Activated CD4-positive, alpha-beta T cell treated with anti-CD3 and anti-CD28 coated beads for 48 hours (primary cell): ENCODE measurements at regions not wholly inside any gene's neighbourhood (a gene's known extent, or its start where the extent isn't known, plus 50 kb on each side); places are given as distances from the start of the nearest gene placed in this dataset.

ENCODE experiments used
- DNase-seq: peaks from one replicate; pipeline ENCODE4 v3.0.0-alpha.2; 2020

- no peak for DNase-seq
These were observed 145.4 kb upstream of the BTBD3 start for GRCh38 chr20:11772226-11772730.

DNA sequence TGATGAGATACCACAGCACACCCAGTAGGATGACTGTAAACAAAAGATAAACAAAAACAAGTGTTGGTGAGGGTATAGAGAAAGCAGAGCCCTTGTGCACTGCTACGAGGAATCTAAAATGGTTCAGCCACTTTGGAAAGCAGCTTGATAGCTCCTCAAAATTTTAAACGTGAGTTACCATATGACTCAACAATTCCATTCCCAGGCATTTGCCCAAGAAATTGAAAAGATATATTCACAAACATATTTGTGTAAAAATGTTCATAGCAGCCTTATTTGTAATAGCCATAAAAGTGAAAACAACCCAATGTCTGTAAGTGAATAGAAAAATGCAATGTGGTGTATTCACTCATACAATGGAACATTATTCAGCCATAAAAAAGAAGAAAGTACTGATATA, 141.0 kb upstream of the BTBD3 start:
- DNase-seq: no peak

- no peak for DNase-seq
These were observed 140.1 kb upstream of the BTBD3 start for GRCh38 chr20:11777387-11778205.

DNA sequence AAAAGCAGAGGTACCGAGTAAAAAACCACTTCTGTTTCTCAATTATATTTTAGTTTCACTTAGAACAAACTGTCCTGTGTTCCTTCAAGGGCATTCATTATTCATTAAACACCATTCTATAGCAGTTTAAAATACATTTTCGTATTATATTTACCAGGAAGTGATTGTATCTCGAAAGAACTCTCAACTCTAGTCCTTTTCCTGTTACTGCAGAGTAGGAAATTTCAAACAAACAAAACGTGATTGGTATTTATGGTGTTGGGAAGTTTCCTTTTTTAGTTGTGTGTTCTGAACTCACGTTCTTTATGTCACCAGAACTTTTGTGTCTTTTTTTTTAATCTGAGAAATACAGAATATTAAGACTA, 139.5 kb upstream of the BTBD3 start:
- no peak for DNase-seq

- no peak for DNase-seq
These were observed 136.8 kb upstream of the BTBD3 start for GRCh38 chr20:11780765-11781369.

GRCh38 chr20:11783102-11783850, 134.4 kb upstream of the BTBD3 start:
- DNase-seq: no peak

DNA sequence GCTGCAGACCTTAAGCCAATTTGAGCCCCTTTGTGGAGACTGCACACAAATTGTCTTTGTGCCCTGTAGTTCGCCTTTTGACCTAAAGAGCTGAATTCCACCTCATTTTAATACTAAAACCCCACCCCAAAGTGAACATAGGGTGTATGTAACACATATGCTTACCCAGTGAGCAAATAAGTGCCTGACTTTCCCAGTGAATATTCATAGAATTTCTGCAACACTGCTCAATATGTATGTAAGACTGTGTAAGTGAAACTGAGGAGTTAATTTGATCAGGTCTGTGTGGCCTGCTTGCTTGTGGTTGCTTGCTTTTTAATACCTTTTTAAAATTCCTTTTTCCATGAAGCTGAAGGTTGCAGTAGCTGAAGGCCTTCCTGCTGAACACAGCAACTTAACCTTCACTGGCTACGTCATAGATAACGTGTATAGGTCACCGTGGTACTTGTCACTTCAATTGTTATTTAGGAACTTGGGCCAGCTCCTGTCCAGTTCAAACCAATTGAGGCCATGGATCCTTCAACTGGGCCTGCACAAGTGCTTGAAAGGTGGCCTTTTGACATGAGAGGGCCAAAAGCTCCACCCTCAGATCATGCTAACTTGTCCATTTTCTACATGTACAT, 131.7 kb upstream of the BTBD3 start:
- no peak for DNase-seq

DNA sequence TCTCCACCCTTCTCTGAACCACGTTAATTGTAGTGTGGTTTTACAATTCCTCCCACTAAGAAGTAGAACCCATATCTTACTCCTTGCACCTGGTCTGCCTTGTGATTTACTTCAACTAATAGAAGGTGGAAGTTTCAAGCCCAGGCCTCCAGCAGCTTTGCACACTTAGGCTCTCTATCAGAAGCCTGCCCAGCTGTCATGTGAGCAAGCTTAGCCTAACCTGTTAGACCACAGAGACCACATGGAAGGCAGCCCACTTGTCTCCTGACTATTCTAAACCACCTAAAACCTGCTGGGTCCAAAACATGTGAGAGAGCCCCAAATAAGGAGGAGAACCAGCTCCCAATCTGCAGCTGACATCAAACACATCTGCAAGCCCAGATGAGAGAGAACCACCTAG, 127.6 kb upstream of the BTBD3 start:
- DNase-seq: no peak

- no peak for DNase-seq
These were observed 126.4 kb upstream of the BTBD3 start for GRCh38 chr20:11791316-11791715.

DNA sequence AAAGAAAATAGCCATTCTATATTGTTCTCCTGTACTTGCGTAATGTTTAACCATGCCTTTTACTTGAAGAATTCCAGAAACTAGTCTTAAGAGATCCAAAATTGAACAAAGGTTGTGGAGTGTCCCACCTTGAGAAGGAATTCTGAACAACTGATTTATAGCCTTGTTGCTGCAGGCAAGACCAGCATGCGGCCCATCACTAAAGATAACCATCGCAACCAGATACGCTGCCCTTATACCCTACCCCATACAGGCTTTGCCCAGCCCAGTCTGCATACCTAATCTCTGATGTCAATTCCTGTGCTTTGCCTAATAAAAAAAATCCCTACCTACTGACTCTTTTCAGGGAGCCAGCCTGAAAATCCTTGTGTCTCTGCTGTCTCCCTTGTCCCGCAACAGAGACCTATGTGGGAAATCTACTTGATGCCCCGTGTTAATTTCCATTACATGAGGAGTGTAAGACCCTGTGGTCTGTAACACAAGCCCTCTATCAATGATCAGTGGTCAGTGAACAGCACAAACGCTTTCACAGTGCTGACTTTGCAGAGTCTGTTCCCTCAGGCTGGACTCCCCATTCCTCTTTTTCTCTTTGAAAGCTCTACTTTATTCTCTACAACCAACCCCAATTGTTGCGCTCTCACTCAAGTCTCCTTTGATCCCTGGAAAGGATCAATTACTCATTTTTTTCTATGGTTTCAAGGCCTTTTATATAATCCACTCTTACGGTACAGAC, 125.7 kb upstream of the BTBD3 start:
- no peak for DNase-seq

GRCh38 chr20:11792568-11792953, 125.1 kb upstream of the BTBD3 start:
- no peak for DNase-seq

GRCh38 chr20:11794525-11794924, 123.2 kb upstream of the BTBD3 start:
- DNase-seq: no peak

DNA sequence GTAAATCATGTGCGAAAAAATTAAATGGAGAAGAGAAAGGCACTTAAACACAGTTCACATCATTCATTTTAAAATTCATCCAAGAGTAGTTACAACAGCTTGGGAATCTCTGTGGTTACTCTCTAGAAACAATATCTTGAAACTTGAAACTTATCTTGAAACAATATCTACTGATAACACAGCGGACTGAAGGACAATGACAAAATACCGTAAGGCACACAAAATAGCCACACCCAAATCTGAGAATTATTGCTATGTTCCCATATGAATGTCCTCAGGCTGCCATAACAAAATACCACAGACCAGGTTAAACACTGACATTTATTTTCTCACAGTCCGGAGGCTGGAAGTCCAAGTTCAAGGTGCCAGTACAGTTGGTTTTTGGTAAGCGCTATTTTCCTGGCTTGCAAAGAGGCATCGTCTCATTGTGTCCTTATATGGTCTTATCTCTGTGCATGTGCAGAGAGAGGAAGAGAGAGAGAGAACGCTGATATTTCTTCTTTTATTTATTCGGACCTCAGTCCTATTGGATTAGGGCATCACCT, 122.5 kb upstream of the BTBD3 start:
- DNase-seq: no peak

GRCh38 chr20:11796026-11796425, 121.7 kb upstream of the BTBD3 start:
- DNase-seq: no peak

DNA sequence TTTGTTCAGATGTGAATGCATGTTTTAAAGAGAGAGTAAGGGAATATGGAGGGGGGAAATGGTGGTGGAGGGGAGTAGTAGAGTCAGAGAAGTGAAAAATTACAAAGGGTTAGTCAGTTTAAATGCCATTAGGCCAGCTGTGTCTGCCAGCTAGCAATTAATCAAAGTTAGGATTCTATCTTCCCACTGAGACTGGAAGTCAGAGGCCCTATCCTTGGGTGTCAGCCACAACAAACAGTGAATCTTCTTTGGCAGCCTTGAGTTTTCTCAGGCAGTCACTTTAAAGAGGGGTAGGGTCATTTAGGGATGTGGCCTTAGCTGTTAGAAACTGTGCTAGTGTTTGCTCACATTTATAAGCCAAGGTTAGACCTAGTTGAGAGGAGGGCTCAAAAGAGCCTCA, 120.5 kb upstream of the BTBD3 start:
- no peak for DNase-seq

- no peak for DNase-seq
These were observed 118.4 kb upstream of the BTBD3 start for GRCh38 chr20:11799281-11799684.

DNA sequence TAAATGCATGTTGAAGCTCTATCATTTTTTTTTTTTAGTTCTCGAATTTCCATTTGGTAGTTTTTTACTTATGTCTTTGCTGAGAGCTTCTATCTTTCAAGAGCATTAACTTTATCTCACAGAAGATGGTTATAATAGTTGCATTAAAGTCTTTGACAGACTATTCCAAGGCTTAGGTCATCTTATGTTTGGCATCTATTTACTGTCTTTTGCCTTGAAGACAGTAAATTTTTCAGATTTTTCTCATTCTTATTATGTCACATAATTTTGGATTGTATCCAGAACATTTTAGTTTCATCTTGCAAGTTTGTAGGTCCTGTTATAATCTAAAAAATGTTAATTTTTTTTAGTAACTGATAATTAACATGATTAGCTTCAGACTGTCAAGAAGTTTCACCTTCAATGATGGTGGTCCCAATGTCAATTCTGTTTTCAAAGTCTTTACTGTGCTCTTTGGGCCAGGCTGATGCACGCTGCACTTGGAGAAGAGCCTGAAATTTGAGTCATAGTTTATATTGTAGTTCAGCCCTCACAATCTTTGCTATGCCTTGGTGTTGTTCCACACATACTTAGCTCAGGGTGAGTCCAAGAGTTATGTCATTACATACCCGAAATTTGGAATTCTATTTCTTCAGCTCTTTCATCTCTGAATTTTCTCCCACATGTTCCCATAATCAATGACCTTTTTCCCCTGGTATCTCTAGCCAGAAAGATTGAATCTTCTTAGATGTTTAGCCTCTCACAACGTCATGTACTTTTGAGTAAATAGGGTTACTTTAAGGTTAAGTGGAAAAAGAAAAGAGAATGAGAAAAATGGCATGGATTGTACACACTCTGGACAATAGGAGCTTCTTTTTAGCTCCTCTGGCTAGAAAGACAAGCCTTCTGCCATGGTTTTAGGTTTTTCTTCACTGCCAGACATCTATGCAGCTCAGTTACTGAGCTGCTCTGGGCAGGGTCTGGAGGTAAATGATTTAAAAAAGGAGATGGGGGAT, 110.3 kb upstream of the BTBD3 start:
- no peak for DNase-seq

GRCh38 chr20:11808841-11809240, 108.9 kb upstream of the BTBD3 start:
- no peak for DNase-seq

DNA sequence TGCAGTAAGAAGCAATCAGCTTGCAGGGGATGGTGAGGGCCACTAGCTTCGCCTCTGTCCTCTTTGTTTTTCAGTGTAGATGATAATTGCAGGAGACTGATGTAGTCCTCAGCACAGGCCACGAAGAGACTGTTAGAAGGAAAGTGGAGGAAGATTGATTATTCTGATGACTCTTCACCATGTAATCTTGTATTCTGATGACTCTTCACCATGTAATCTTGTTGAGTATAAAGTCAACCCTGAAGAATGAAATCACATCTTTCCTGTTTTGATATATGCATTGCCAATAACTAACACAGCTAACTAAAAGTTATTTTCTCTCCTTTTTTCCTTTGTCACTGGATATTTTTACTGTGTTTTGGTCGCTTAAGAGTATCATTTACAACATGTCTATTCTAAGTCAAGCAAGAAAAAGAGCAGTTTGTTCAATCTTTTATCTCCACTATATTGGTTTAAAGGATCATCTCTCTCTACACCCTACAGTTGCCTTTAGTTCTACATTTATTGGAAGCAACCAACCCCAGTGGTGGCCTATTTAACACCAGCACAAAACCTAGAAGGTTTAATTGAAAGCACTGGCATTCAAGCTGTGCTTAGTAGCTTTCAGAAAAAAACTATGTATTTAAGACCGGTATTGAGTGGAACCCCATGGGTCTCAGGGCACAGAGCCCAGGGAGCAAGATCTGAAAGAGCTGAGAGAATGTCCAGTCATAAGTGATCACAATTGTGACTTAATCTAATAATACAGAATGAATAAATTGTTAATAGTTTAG, 107.2 kb upstream of the BTBD3 start:
- DNase-seq: no peak
